ENCODE measurements at regions not wholly inside any gene's neighbourhood (a gene's known extent, or its start where the extent isn't known, plus 50 kb on each side); places are given as distances from the start of the nearest gene placed in this dataset.

DNA sequence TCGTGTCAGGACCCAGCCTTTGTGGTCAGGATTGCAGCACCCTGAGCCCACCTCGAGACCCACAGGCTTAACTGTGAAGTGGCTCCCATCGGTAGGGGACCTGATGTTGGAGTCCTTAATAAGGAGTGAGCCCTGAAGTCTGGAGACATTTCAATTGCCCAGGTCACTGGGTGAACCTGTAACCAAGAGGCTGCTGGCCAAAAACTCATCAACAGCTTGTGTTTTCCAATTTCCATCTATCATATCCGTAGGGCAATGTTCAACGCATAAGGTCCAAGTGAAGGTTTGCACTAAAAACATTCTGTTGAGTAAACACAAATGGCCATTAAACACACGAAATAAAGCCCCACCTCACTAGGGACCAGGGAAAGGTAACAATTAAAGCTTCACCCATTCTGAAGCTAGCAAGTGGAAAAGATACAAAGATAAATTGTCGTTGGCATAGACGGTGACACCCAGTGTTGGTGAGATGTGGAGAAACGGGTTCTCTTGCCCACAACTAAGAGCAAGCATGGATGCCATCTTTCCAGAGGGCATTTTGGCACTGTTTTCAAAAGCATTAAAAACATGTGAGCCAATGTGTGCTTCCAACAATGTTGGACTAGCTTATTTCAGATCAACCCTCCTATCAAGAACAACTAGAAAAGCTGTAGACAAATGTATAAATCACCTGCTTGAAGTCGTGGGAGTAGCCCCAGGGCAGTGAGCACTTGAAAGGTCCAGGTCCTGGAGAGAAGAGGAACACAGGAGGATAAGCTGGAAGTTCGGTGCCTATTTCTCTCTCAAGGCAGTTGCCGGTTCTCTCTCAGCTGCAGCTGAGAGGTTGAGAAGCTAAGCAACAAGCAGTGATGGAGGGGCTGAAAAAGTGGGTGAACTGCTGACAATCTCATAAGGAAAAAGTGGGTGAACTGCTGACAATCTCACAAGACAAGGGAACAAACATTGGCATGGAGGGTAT lies 56.3 kb upstream of the PCSK6 start:
- no peak for TF ChIP-seq YY1 (IDR thresholded peaks at IDR 0.05; ENCODE audit: insufficient read depth, insufficient read length)
- no peak for TF ChIP-seq ZNF274 (IDR thresholded peaks at IDR 0.05; ENCODE audit: low read depth, low read length)
